Sciatic nerve (tissue), 2 donors: ENCODE measurements at regions not wholly inside any gene's neighbourhood (a gene's known extent, or its start where the extent isn't known, plus 50 kb on each side); places are given as distances from the start of the nearest gene placed in this dataset.
A peak's percentile ranks its signal among the peaks of the same experiment; 100 is the strongest.

Experiments used
- ATAC-seq: fragments of 200-7000 bp; cut with Tn5 transposase; one replicate; pipeline ENCODE4 v1.9.1; 2020; ENCODE audit warnings: mild to moderate bottlenecking, moderate library complexity
- DNase-seq: peaks from one replicate; pipeline ENCODE4 v3.0.0-alpha.2; 2020; ENCODE audit warnings: low spot score
- intact Hi-C: fragments of 100-400 bp; cut with DNase I; formaldehyde crosslinking; loops from one replicate; pipeline ENCODE4 v1.14.2; 2022
- donor health status: DM: no; HTN: no; CAD: no.
- donor health status: DM: no; HTN: no; CAD: no.

DNA sequence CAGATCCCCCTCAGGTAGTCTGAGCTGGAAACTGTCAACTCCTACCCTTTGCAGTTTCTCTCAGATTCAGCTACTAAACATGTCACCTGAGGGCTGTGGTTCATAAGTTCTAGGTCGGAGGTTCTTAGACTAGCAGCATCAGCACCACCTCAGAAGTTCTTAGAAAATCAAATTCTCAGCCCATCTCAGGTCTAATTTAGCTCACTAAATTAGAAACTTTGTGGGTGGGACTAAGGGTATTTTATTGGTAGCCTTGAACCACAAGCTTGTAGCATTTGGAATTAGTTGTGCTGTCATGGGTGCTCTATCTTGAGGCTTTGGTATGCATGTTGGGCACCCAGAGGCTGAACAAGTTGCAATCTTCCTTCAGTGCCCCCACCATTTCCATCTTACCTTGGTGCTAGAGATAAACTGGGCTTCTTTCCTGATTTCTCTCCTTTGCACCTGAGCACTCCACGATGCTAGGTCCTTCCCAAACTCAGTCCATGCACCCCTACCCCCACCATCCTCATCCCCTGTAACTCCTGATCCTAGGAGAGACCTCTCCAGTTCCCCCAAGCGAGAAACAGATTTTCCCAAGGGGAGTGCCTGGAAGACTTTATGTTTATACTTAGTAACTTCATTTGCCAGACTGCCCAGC is 54.2 kb downstream of the S1PR1 start:
- ATAC-seq = peak; percentile 39
- DNase-seq = no peak
- intact Hi-C loops = no loop called here

DNA sequence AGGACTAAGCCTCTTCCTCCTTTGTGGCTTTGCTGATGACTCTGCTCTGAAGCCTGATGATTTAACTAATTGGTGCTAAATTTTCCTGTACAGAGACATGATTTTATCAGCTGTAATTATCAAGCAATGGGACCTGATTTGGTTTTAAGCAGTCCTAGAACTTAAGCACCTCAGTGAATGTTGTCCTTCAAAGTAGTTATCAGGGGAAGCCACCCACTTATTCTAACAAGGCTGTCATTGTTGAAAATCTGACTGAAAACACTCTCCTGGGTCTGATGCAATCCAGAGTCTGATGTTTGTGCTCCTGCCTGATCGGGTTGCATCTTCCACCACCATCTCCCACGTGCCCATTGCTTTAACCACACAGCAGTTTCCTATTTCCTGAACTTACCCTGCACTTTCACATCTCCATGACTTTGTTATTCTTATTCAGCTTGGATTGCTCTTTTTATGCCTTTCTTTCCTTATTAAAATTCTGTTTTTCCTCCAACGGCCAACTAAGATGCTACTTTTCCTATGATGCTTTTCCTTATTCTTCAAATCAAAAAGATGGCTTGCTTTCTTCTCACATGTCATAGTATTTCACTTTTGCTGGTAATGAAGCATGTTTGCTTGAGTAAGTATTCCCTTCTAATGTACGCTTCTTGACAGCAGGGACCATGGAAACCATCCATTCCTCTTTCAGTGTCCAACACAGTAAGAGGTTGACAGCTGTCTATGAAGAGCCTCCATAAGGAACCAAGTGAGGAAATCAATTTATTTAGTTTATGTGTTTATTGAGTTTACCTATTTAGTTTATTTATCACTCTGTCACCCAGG is 55.0 kb downstream of the S1PR1 start:
- peak; percentile 94 for ATAC-seq
- no peak for DNase-seq
- intact Hi-C loops = no loop called here

DNA sequence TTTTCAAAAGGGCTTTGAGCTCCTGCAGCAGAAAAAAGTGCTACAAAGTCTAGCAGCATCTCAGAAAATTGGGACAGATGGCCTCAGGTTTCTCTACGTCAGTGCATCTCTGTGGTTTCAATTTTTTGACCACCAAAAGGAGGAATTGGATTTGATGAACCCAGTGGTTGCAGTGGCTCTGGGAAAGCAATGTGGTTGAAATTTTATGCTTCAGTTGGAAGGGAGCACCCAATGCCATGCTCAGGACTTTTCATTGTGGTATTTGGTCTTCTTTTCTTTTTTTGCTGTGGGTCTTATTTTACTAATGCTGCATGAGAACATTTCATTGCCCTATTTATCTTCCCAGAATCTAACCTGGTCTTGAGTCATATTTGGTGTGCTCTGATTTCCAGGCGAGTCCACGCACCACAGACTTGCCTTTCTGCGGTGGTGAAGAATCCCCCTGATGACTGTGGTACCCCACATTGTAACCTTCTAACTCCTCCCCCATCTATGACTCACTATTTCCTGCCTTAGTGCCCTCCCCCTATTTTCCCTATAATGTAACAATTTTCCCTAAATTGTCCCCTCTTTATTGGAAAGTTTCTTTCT is 56.7 kb downstream of the S1PR1 start:
- DNase-seq = no peak
- ATAC-seq = no peak
- intact Hi-C loops = no loop called here

DNA sequence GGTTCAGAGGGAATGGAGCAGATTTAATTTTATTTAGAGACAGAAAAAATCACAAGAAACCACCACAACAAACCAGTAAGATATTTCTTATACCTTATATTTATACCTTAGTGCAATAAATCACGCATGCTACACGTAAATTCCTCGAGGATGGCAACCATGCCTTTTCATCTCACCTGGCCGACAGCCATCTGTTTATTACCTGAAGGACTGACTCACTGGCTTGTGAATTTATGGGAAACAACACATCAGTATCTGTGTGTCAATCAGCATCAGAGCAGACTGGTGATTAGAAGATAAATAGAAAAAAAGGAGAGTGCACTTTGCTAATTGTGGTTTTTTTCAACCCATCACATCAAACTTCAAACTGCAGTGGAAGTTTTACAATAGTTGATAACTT is 58.4 kb downstream of the S1PR1 start:
- ATAC-seq (no peak), DNase-seq (no peak)
- intact Hi-C loops = no loop called here

DNA sequence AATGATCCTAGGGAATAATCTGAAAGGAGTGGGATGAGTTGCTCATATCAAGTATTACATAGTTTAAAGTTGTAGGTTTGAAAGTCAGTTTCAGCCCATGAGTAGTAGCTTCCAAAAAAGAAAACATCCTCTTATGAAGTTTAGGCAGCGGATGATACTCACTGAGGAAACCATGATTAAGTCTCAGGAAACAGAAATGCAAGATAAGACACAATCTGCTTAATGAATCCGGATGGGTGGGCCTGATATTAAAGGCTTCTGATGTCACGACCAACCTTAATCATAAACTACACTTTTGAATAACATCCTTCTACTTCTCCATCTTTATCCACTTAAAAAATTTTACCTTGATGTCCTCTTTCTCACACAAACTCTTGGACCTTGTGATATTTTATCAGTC is 61.8 kb downstream of the S1PR1 start:
- no peak for DNase-seq
- no peak for ATAC-seq
- intact Hi-C loops = no loop called here

DNA sequence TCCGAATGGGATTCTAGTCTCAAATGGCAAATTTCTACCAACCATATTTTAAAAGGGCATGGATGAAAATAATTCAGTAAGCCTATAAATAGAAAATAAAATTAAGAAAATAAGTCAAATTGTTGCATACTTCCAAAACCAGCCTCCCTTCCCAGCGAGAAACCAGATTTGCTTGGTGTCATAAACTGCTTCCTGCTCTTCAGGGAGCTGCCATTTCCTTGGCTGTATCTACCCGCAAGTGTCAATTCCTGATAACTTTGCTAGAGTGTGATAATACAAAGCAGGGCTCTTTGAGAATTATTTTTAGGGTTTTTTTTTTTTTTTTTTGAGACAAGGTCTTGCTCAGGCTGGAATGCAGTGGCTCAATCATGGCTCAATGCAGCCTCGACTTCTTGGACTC is 62.3 kb downstream of the S1PR1 start:
- no peak for DNase-seq
- intact Hi-C loops = no loop called here
- no peak for ATAC-seq

DNA sequence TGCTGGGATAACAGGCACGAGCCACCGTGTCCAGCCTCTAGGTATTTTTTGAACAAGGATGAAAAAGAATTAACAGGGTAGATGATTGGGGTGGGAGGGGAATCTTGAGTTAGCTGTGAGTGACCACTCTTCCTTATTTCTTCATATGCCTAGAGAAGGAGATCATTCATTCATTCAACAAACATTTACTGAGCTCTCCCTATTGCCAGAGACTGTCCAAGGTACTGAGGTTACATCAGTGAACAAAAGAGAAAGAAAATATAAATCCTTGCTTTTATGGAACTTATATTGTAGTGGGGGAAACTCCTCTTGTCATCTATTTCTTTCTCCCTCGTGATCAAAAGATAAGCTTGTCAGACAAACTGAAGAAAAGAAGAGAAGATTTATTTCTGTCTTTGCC is 62.9 kb downstream of the S1PR1 start:
- intact Hi-C loops = no loop called here
- DNase-seq = no peak

DNA sequence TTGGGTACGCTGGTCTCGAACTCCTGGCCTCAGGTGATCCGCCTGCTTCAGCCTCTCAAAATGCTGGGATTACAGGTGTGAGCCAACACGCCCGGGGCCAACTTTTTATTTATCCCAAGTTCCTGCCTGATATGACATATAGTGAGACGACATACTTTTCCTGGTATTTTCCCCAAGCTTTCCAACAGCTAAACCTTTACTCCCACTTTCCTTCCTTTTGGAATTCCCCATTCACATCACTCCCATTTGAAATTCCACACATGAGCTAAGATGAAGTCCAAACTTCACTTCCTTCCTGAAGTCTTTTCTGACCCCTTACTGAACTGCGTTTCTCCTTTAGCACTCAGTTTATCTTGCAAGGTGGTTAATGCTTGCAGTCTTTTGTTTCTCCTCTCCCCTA is 64.1 kb downstream of the S1PR1 start:
- ATAC-seq (no peak), DNase-seq (no peak)
- intact Hi-C loops = no loop called here

More for the DNA sequence above, 62.9 kb downstream of the S1PR1 start:
- no peak for ATAC-seq

DNA sequence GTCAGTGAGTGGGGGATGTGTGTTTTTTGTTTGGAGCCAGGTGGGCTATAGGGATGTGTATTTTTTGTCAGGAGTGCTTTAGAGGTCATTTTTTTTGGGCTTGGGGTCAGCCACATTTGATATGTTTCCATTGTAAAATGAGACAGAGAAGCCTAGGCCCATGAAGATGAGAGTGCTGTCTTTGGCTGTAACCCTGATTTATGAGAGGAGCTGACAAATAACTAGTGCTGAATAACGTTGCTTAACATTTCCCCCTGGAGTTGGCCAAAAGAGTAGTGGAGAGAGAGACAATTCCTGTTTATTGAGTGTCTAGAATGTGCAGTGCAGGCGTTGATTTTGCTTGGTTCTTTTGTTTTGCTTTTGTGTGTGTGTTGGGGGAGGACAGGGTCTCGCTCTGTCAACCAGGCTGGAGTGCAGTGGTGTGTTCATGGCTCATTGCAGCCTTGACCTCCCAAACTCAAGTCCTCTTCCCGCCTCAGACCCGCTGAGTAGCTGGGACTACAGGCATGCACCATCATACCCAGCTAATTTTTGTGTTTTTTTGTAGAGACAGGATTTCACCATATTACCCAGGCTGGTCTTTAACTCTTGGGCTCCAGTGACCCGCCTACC is 64.7 kb downstream of the S1PR1 start:
- intact Hi-C loops = no loop called here
- ATAC-seq (no peak), DNase-seq (no peak)

DNA sequence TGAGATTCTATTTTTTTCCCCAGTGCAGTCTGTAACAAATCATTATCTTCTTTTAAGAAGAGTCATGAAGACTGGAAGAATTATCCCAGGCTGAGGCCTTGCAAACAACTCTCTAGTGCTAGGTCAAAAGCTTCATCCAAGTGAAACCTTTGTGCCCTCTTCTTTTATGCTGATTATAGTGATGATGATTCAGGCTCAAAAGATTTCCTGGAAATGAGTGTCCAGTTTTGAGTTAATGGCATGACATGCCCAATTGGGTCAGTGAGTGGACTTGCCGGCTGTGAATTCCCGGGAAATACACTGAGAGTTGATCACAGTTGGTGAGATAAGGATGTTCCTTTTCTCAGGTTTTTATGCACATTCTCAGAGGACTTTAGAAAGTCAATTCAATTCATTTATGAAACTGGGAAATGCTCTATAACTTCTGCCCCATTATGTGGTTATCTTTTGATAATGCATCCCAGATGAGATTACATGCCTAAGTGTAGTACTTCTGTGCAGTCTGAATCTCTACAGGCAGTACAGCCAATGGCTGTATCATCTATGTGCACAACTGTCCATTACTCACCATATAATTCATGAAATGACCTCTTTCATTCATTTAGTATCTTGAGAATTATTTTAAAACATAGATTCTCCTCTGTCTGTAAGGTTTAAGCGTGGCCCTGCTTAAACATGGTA is 66.2 kb downstream of the S1PR1 start:
- ATAC-seq (no peak), DNase-seq (no peak)
- intact Hi-C loops = no loop called here

DNA sequence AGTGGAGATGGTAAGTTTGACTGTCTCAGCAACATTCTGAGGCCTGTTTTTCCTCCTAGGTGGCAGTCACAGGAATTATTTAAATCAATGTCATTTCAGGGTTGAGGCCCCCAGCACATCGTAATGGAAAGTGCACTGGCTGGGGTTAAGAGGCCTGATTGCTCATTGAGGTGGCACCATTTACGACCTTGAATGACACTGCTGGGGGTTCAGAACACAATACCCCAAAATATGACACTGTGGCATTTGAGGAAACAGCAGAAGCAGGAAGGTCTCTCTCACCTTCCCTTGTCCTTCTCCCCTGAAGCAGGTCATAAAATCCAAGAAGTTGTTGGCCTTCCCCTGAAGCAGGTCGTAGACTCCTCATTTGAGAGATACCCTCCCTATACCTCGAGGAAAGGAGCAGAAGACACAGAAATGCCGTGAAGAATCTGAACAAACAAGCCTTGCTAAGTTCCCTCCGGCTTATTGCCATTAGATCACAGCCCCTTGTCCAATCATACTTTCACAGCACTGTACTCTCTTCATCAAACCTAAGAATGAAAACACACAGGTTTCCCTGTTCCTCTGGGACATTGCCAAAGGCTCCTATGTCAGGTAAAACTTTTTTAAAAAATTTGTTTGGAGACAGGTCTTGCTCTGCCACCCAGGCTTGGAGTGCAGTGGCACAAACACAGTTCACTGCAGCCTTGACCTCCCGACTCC is 71.3 kb downstream of the S1PR1 start:
- DNase-seq (no peak), ATAC-seq (no peak)
- intact Hi-C loops = no loop called here

DNA sequence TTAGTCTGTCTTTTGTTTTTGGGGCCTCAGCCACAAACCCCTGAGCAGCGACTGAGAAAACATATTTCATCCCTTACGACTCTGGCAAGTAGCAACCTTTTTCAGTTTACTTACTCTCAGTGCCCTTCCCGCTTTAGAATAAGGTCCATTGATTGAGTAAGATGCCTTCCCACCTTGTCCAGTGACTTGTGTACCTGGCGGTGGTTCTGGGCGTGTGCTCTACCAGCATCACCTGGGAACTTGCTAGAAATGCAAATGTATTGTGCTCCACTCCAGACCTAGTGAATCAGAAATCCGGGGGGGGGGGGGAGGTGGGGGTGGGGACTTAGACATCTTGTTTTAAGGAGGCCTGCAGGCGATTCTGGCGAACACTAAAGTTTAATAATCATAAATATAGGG is 72.1 kb downstream of the S1PR1 start:
- DNase-seq (no peak), ATAC-seq (no peak)
- intact Hi-C loops = no loop called here

DNA sequence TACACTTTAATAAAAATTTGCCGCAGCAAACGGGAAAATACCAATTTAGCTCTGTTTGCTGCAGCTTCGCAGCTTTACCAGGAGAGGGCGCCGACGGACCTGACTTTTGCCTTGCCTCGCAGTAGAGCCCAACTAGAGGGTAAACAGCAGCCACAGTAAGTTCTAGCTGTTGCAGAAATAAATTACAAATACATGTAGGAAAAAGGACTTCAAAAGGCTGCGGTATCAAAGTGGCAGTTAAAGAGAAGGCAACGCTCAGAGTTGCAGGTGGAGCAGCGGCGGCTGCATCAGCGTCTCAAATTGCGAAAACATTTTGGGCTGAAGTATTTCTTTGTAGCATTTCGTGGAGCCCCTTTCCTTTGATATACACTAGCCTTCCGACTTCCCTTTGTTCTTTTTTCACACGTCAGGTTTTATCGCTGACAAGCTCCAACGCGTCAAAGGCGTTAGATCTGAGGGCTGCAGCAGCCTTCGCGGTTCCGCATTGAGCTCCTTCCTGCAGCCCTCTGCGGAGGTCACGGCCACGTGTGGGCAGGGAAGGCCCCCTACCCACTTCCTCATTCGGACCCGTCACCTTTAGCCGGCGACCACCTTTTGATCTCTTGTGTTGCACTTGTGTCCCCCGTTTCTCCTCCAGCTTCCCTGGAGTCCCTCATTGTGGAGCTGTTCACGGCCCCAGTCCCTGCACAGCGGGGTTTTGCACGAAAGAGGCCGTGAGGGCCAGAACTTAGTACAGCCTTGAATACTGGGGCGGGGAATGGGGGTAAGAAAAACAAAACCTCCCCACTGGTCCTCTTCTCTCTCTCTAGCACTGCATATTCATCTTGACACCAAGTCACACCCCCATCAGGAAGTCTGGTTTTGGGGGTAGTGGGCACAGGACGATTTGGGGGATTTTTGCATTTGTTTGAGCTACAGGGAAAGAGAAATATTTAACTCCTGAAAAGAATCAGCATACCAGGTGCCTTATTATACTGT is 72.8 kb downstream of the S1PR1 start:
- intact Hi-C loops = no loop called here
- peak; percentile 82 for ATAC-seq
- peak; percentile 65 for DNase-seq

DNA sequence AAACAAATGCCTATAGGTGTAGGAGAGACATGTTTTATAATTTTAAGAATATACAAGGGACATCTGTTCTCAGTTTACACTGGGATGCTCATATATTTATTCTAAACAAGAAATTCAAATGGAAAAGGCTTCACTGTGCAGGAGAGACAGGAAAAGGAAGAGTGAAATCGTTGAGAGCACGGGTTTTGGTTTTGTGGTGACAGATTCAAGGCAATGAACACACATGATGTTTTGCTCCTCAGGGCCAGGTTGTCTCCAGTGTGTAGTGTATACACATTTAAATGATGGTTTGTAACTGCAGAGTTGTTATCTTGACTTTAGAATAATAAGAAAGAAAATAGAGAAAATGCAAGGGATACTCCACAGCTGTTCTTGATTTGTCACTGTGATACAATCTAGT is 73.7 kb downstream of the S1PR1 start:
- ATAC-seq = no peak
- intact Hi-C loops = no loop called here
- DNase-seq = no peak

DNA sequence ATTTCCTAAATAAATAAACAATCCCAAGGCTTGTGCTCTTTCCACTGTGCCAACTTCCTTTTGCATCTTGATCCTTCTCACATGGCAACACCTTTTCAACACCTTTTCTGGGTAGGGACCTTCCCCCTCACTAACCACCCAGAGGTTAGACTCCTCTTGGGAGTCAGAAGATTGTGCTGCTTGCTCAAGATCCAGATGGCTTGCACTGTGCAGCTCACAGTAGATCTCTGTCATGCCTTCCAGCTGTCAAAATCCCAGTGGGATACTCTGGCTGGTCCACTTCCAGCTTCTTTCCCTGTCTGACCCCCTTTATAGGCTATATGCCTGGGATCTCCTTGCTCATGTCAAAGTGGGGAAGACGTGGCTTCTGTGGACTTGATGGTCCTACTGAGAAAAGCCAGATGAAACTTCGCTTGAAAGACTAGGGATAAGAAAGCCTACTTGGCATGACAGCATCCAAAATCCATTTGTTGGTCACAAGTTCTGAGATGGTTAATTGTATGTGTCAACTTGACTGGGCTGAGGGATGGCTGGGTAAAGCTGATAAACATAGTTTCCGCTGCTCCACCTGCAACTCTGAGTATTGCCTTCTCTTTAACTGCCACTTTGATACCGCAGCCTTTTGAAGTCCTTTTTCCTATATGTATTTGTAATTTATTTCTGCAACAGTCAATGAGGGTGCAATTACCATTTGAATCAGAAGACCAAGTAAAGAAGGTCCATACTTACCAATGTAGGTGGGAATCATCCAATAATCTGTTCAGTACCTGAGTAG is 74.5 kb downstream of the S1PR1 start:
- intact Hi-C loops = no loop called here
- ATAC-seq (no peak), DNase-seq (no peak)

DNA sequence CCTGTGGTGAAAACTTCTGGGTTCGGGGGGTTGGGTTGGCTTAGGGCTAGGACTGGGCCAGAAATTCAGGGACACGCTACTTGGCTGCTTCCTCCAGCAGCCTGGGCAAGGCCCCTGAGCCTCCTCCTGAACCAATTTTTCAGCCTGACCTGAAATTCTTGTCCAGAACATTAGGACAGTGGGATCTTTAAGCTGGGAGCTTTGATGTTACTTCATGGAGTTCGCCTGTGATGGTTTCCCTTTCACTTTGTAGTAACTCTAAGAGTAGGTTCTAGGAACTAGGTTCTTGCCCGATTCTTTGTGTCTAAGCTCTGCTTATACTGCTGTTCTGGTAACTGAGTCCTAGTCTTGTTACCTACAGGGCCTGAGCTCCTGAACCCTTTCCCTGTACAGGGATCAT is 75.3 kb downstream of the S1PR1 start:
- no peak for DNase-seq
- ATAC-seq = no peak
- intact Hi-C loops = no loop called here

DNA sequence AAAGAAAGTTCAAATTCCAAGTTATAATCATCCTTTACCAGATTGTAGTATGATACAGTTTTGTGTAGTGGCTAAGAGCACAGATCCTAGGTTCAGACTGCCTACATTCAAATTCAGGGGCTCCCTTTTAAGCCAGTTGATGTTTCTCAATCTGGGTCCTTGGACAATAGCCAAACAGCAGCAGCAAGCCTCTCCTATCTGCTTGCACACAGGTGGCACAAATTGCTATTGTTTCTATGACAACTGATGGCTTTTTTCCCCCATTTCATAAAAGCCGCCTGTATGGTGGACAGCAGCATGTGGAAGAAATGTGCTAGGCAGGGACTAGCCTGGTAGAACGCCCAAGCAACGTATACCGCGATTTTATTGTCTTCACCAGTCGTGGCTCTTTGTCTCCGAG is 76.5 kb downstream of the S1PR1 start:
- intact Hi-C loops = no loop called here
- ATAC-seq (no peak), DNase-seq (no peak)
